HepG2 (cell line): ENCODE measurements at regions not wholly inside any gene's neighbourhood (a gene's known extent, or its start where the extent isn't known, plus 50 kb on each side); places are given as distances from the start of the nearest gene placed in this dataset.

Experiments
- AHDC1 ChIP-seq: sonication (generic); formaldehyde crosslinking; IDR thresholded peaks from 2 replicates; pipeline ENCODE4 v1.5.1; 2020; ENCODE audit warnings: mild to moderate bottlenecking, missing genetic modification reagents, borderline replicate concordance
- ASH2L ChIP-seq: fragments of 300-600, 200-600 bp; sonication (generic); IDR thresholded peaks from 2 replicates; pipeline ENCODE4 v1.7.0; 2017; ENCODE audit warnings: low read depth, mild to moderate bottlenecking, moderate library complexity, mixed read lengths, low read length; ENCODE audit not compliant: insufficient read length
- ATF6 ChIP-seq: sonication (generic); formaldehyde crosslinking; conservative IDR thresholded peaks from 2 replicates; pipeline ENCODE4 v1.4.0; 2020; ENCODE audit warnings: missing genetic modification reagents
- ELF3 ChIP-seq: IDR thresholded peaks from 2 replicates; pipeline ENCODE4 v1.6.1; 2016; ENCODE audit warnings: missing genetic modification reagents, missing compliant biosample characterization
- GATAD2A ChIP-seq: IDR thresholded peaks from 2 replicates; pipeline ENCODE4 v1.6.1; 2016
- GFI1 ChIP-seq: sonication (generic); formaldehyde crosslinking; IDR thresholded peaks from 2 replicates; pipeline ENCODE4 v1.5.0; 2020; ENCODE audit warnings: missing genetic modification reagents, mild to moderate bottlenecking, borderline replicate concordance
- HDAC1 ChIP-seq: sonication (generic); formaldehyde crosslinking; IDR thresholded peaks from 2 replicates; pipeline ENCODE4 v1.5.1; 2020; ENCODE audit warnings: mild to moderate bottlenecking, missing genetic modification reagents
- HOMEZ ChIP-seq: IDR thresholded peaks from 2 replicates; pipeline ENCODE4 v1.6.1; 2016; ENCODE audit warnings: low read depth
- IKZF1 ChIP-seq: fragments of 450-650 bp; IDR thresholded peaks from 2 replicates; pipeline ENCODE4 v1.7.1; 2016
- KDM2A ChIP-seq: sonication (generic); formaldehyde crosslinking; IDR thresholded peaks from 2 replicates; pipeline ENCODE4 v1.4.0; 2020; ENCODE audit warnings: low read depth, missing genetic modification reagents, borderline replicate concordance
- KLF13 ChIP-seq: sonication (generic); formaldehyde crosslinking; IDR thresholded peaks from 2 replicates; pipeline ENCODE4 v1.4.0; 2020; ENCODE audit warnings: mild to moderate bottlenecking, missing genetic modification reagents
- NFKBIZ ChIP-seq: IDR thresholded peaks from 2 replicates; pipeline ENCODE4 v1.6.1; 2018; ENCODE audit warnings: missing genetic modification reagents, missing compliant biosample characterization
- NR2F2 ChIP-seq: IDR thresholded peaks from 2 replicates; pipeline ENCODE4 v1.6.1; 2012; ENCODE audit warnings: low read depth, inconsistent platforms, borderline replicate concordance
- POLR2AphosphoS5 ChIP-seq: IDR thresholded peaks from 2 replicates; pipeline ENCODE4 v1.6.1; 2012; ENCODE audit warnings: low read depth, low read length
- SIX1 ChIP-seq: sonication (generic); formaldehyde crosslinking; IDR thresholded peaks from 2 replicates; pipeline ENCODE4 v1.4.0; 2020; ENCODE audit warnings: missing genetic modification reagents, borderline replicate concordance
- SIX4 ChIP-seq: sonication (generic); formaldehyde crosslinking; IDR thresholded peaks from 2 replicates; pipeline ENCODE4 v1.4.0; 2020; ENCODE audit warnings: missing genetic modification reagents
- TEAD2 ChIP-seq: sonication (generic); formaldehyde crosslinking; IDR thresholded peaks from 2 replicates; pipeline ENCODE4 v1.9.0; 2021; ENCODE audit warnings: missing genetic modification reagents
- WIZ ChIP-seq: sonication (generic); formaldehyde crosslinking; IDR thresholded peaks from 2 replicates; pipeline ENCODE4 v1.5.1; 2020; ENCODE audit warnings: mild to moderate bottlenecking, missing genetic modification reagents
- ZBTB44 ChIP-seq: sonication (generic); formaldehyde crosslinking; IDR thresholded peaks from 2 replicates; pipeline ENCODE4 v1.4.0; 2020; ENCODE audit warnings: missing genetic modification reagents
- ZNF501 ChIP-seq: sonication (generic); formaldehyde crosslinking; IDR thresholded peaks from 2 replicates; pipeline ENCODE4 v1.5.1; 2020; ENCODE audit warnings: mild to moderate bottlenecking, moderate library complexity, missing genetic modification reagents

GRCh38 chr21:38918607-38919346, 113.0 kb downstream of the ETS2 start (continued):
- TF ChIP-seq POLR2AphosphoS5 (no peak), ATF6 (no peak), NFKBIZ (CRISPR knock-in tag) (peak; percentile 54; the same call in 1 of the 2 replicates), SIX1 (peak; percentile 30; the same call in 1 of the 2 replicates), ZBTB44 (CRISPR knock-in tag) (no peak), ZNF501 (CRISPR knock-in tag) (no peak), GFI1 (CRISPR knock-in tag) (peak; percentile 97), KLF13 (CRISPR knock-in tag) (no peak), KDM2A (CRISPR knock-in tag) (no peak), SIX4 (CRISPR knock-in tag) (peak; percentile 67; the same call in 1 of the 2 replicates), TEAD2 (CRISPR knock-in tag) (no peak), IKZF1 (no peak), ASH2L (peak; percentile 23), AHDC1 (CRISPR knock-in tag) (peak; percentile 73; the same call in 1 of the 2 replicates), HOMEZ (CRISPR knock-in tag) (0 out of 2 replicates have a peak, but pooled peaks have one; percentile 22), HDAC1 (0 out of 2 replicates have a peak, but pooled peaks have one; percentile 13), ELF3 (CRISPR knock-in tag) (peak; percentile 83), GATAD2A (CRISPR knock-in tag) (peak; percentile 60; the same call in 1 of the 2 replicates), NR2F2 (peak; percentile 53; the same call in 1 of the 2 replicates), WIZ (no peak)
